Esophagus muscularis mucosa (tissue), 4 donors: ENCODE measurements at regions not wholly inside any gene's neighbourhood (a gene's known extent, or its start where the extent isn't known, plus 50 kb on each side); places are given as distances from the start of the nearest gene placed in this dataset.

Experiments
- DNase-seq: peaks from one replicate; pipeline ENCODE4 v3.0.0-alpha.2; 2017; ENCODE audit errors: extremely low spot score
- H3K27ac ChIP-seq, 4 donors: fragments of 200-600 bp; sonication (generic); replicated peaks in 1 of 4; 1 replicate in 3 of 4; 2 replicates in 1 of 4; pipeline ENCODE4 v1.5.1; 2016 to 2019; ENCODE audit warnings: mild to moderate bottlenecking in 1 of 4
- H3K27me3 ChIP-seq, 4 donors: fragments of 200-600 bp; sonication (generic); one replicate each; pipeline versions ENCODE4 v1.5.1 to v1.6.0; 2016 to 2019
- H3K36me3 ChIP-seq, 4 donors: fragments of 200-600 bp; sonication (generic); one replicate each; pipeline ENCODE4 v1.5.1; 2016 to 2019
- H3K4me1 ChIP-seq, 4 donors: fragments of 200-600 bp; sonication (generic); one replicate each; pipeline ENCODE4 v1.5.1; 2016 to 2019
- H3K4me3 ChIP-seq, 4 donors: fragments of 200-600 bp; sonication (generic); 1 replicate in 2 of 4; 2 replicates in 2 of 4; pipeline ENCODE4 v1.5.1; 2016 to 2019; ENCODE audit warnings: mild to moderate bottlenecking in 4 of 4, moderate library complexity in 1 of 4
- H3K9me3 ChIP-seq, 4 donors: fragments of 200-600 bp; sonication (generic); 1 replicate in 3 of 4; 2 replicates in 1 of 4; pipeline ENCODE4 v1.5.1; 2016 to 2019
- CTCF ChIP-seq, 3 experiments: fragments of 200-600 bp in 2 of 3; fragments of 450-650 bp in 1 of 3; sonication (generic) in 2 of 3; IDR thresholded peaks; one replicate each; pipeline ENCODE4 v1.5.1; 2017 to 2019; ENCODE audit warnings: antibody characterized with exemption in 3 of 3, mild to moderate bottlenecking in 2 of 3, moderate library complexity in 1 of 3
- EP300 ChIP-seq: sonication (generic); formaldehyde crosslinking; IDR thresholded peaks from one replicate; pipeline ENCODE4 v1.6.1; 2017; ENCODE audit warnings: antibody characterized with exemption
- POLR2A ChIP-seq: fragments of 450-650 bp; IDR thresholded peaks from one replicate; pipeline ENCODE4 v1.6.1; 2017; ENCODE audit warnings: antibody characterized with exemption, moderate library complexity, mild to moderate bottlenecking, low read depth
- POLR2AphosphoS5 ChIP-seq, 2 donors: sonication (generic); formaldehyde crosslinking; IDR thresholded peaks; one replicate each; pipeline ENCODE4 v1.6.1; 2017; ENCODE audit warnings: antibody characterized with exemption in 2 of 2
- WGBS: methylation state at CpG from one replicate; pipeline ENCODE4 v1.1.5; 2018; 5-methylcytosine and 5-hydroxymethylcytosine counted together
- intact Hi-C: fragments of 100-400 bp; cut with DNase I; formaldehyde crosslinking; loops from one replicate; pipeline ENCODE4 v1.15.1; 2023

GRCh38 chr4:123480706-123481418, 84.3 kb downstream of the SPRY1 start:
- TF ChIP-seq EP300 = no peak
- no peak for TF ChIP-seq CTCF (IDR thresholded peaks at IDR 0.05)
- no peak for TF ChIP-seq POLR2AphosphoS5 (IDR thresholded peaks at IDR 0.05)
- H3K4me1 ChIP-seq = no peaks in the 10 kb centered on the region
- 92% methylated on average over 7 of the region's 7 CpGs for WGBS
- H3K27ac ChIP-seq = no peak overlapping the region
- H3K4me3 ChIP-seq = no peak overlapping the region
- intact Hi-C loops = no loop called here
- H3K36me3 ChIP-seq = no peaks in the 10 kb centered on the region
- H3K9me3 ChIP-seq = no peaks in the 10 kb centered on the region
- H3K27me3 ChIP-seq = no peaks in the 10 kb centered on the region
- DNase-seq = no peak

- Histone ChIP-seq H3K36me3 (no peaks in the 10 kb centered on the region), H3K27me3 (no peaks in the 10 kb centered on the region), H3K4me3 (no peak overlapping the region), H3K9me3 (no peaks in the 10 kb centered on the region), H3K27ac (no peak overlapping the region), H3K4me1 (no peaks in the 10 kb centered on the region)
- WGBS = 95% methylated on average over 3 of the region's 3 CpGs
- TF ChIP-seq POLR2A (no peak), EP300 (no peak), POLR2AphosphoS5 (IDR thresholded peaks at IDR 0.05) (no peak), CTCF (IDR thresholded peaks at IDR 0.05) (no peak)
- intact Hi-C loops = no loop called here
- DNase-seq = no peak
Observed at GRCh38 chr4:123481717-123482116, 85.1 kb downstream of the SPRY1 start.

GRCh38 chr4:123484291-123484926, 87.8 kb downstream of the SPRY1 start:
- Histone ChIP-seq H3K4me3 (no peak overlapping the region), H3K36me3 (no peaks in the 10 kb centered on the region)

GRCh38 chr4:123485601-123486000, 89.0 kb downstream of the SPRY1 start:
- no peaks in the 10 kb centered on the region for H3K9me3 ChIP-seq
- H3K27ac ChIP-seq = no peak overlapping the region
- no peaks in the 10 kb centered on the region for H3K36me3 ChIP-seq
- intact Hi-C loops = no loop called here
- TF ChIP-seq CTCF (IDR thresholded peaks at IDR 0.05) (no peak), EP300 (no peak), POLR2AphosphoS5 (IDR thresholded peaks at IDR 0.05) (no peak), POLR2A (no peak)
- H3K4me3 ChIP-seq = no peak overlapping the region
- WGBS = 76% methylated on average over 1 of the region's 1 CpG
- no peak for DNase-seq
- no peaks in the 10 kb centered on the region for H3K27me3 ChIP-seq
- no peaks in the 10 kb centered on the region for H3K4me1 ChIP-seq

More at GRCh38 chr4:123484291-123484926, 87.8 kb downstream of the SPRY1 start:
- no peaks in the 10 kb centered on the region for H3K4me1 ChIP-seq
- no peak for DNase-seq
- H3K9me3 ChIP-seq = no peaks in the 10 kb centered on the region
- intact Hi-C loops = no loop called here
- H3K27ac ChIP-seq = no peak overlapping the region
- WGBS = 89% methylated on average over 4 of the region's 4 CpGs
- H3K27me3 ChIP-seq = no peaks in the 10 kb centered on the region
- no peak for TF ChIP-seq POLR2AphosphoS5 (IDR thresholded peaks at IDR 0.05)
- no peak for TF ChIP-seq EP300
- TF ChIP-seq POLR2A = no peak
- TF ChIP-seq CTCF (IDR thresholded peaks at IDR 0.05) = no peak

GRCh38 chr4:123488916-123489315, 92.3 kb downstream of the SPRY1 start:
- Histone ChIP-seq H3K4me3 (no peak overlapping the region), H3K9me3 (no peaks in the 10 kb centered on the region), H3K4me1 (no peaks in the 10 kb centered on the region), H3K27me3 (no peaks in the 10 kb centered on the region), H3K36me3 (no peaks in the 10 kb centered on the region), H3K27ac (no peak overlapping the region)
- intact Hi-C loops = no loop called here
- TF ChIP-seq EP300 (no peak), CTCF (IDR thresholded peaks at IDR 0.05) (no peak), POLR2A (no peak), POLR2AphosphoS5 (IDR thresholded peaks at IDR 0.05) (no peak)
- WGBS = 65% methylated on average over 5 of the region's 5 CpGs
- DNase-seq = no peak
